NT2/D1 (cell line): ENCODE measurements at regions not wholly inside any gene's neighbourhood (a gene's known extent, or its start where the extent isn't known, plus 50 kb on each side); places are given as distances from the start of the nearest gene placed in this dataset.

Experiments
- SUZ12 ChIP-seq: IDR thresholded peaks from 2 replicates; pipeline ENCODE4 v1.6.1; 2011; ENCODE audit not compliant: insufficient read length, insufficient read depth; ENCODE audit errors: extremely low read depth
- ZNF274 ChIP-seq: IDR thresholded peaks from 2 replicates; pipeline ENCODE4 v1.6.1; 2011; ENCODE audit warnings: mild to moderate bottlenecking, low read depth, low read length

- TF ChIP-seq ZNF274 (no peak), SUZ12 (no peak)
These were observed 75.0 kb upstream of the CPHXL start for GRCh38 chr16:75801307-75801706.
